GM12874 (cell line): ENCODE measurements at regions not wholly inside any gene's neighbourhood (a gene's known extent, or its start where the extent isn't known, plus 50 kb on each side); places are given as distances from the start of the nearest gene placed in this dataset.

ENCODE experiments used
- TF ChIP-seq, protein P1 (sequence below): IDR thresholded peaks from 2 replicates; pipeline ENCODE4 v1.5.1; 2011; ENCODE audit warnings: low read depth, mild to moderate bottlenecking, control low read depth, low read length, moderate library complexity; ENCODE audit not compliant: insufficient read depth

GRCh38 chr3:59126446-59126845 is 76.6 kb upstream of the CFAP20DC start:
- TF ChIP-seq, protein P1, sequence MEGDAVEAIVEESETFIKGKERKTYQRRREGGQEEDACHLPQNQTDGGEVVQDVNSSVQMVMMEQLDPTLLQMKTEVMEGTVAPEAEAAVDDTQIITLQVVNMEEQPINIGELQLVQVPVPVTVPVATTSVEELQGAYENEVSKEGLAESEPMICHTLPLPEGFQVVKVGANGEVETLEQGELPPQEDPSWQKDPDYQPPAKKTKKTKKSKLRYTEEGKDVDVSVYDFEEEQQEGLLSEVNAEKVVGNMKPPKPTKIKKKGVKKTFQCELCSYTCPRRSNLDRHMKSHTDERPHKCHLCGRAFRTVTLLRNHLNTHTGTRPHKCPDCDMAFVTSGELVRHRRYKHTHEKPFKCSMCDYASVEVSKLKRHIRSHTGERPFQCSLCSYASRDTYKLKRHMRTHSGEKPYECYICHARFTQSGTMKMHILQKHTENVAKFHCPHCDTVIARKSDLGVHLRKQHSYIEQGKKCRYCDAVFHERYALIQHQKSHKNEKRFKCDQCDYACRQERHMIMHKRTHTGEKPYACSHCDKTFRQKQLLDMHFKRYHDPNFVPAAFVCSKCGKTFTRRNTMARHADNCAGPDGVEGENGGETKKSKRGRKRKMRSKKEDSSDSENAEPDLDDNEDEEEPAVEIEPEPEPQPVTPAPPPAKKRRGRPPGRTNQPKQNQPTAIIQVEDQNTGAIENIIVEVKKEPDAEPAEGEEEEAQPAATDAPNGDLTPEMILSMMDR, result no peak

DNA sequence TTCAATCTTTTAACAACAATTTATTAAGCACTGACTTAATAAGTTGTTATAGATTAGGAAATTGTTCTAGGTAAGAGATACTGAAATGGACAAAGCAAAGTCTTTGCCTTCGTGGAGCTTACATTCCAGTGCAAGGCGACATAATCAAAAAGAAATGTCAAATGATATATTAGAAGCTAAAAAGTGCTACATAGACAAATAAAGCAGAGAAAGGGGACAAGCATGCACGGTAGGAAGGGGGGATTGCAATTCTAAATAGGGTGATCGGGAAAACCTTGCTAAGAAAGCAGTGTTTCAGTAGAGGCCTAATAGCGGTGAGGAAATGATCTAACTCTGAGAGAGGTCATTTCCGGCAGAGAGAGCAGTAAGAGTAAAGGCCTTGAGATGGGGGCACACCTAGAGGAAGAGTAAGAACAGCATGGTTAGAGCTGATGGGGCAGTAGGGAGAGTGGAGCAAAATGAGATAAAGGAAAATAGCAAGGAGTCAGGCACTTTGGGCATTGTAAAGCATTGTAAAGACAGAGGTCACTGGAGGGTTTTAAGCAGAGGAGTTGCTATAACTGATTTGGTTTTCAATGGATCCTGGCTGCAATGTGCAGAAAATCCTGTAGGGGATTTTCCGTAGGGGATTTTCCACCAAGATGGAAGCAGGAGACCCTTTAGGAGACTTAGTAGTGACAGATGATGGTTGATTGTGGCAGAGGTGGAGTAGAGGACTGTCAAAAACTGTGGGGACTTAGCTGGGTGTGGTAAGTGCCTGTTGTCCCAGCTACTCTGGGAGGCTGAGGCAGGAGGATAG is 71.7 kb upstream of the CFAP20DC start:
- TF ChIP-seq, protein P1, result no peak

DNA sequence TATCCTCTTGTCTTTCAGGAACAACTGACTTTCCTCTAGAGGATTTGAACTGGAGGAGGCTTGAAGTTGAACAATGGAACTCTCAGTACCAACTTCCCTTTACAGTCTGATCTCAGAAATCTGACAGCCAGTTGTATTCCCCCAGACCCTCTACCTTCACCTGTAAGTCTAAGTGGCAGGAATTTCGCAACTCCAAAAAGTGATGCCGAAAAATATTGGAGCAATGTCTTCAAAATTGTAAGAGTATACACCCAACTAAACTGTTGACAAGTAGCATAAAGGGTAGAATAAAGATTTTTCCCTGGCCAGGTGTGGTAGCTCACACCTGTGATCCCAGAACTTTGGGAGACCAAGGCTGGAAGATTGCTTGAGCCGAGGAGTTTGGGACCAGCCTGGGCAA is 69.1 kb upstream of the CFAP20DC start:
- TF ChIP-seq, protein P1, result no peak

- TF ChIP-seq, protein P1, result no peak
Observed at GRCh38 chr3:59117396-59117795, 67.6 kb upstream of the CFAP20DC start.

DNA sequence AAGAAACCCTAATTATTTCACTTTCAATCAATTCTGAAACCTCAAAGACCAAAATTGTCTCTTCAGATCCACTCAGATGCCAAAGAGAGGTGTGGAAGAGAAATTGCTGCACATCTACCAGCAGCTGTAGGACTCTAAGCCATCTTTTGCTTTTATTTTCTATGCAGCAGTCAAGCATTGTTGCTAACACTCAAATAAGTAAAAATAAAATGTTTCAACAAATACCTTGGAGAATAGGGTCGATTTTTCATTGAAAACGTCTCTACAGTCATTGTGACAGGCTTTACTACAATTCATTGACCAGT is 66.4 kb upstream of the CFAP20DC start:
- TF ChIP-seq, protein P1, result no peak

- TF ChIP-seq, protein P1, result no peak
Observed at GRCh38 chr3:59115364-59116232, 65.8 kb upstream of the CFAP20DC start.
